B cell (primary cell): ENCODE measurements at regions not wholly inside any gene's neighbourhood (a gene's known extent, or its start where the extent isn't known, plus 50 kb on each side); places are given as distances from the start of the nearest gene placed in this dataset.

Experiments used
- ATAC-seq: fragments of 200-7000 bp; cut with Tn5 transposase; one replicate; pipeline ENCODE4 v1.10.0; 2021; ENCODE audit warnings: low read depth, mild to moderate bottlenecking, moderate number of reproducible peaks, moderate library complexity
- CTCF ChIA-PET: fragments of 350-600 bp; sonication (Branson Sonifier 250); formaldehyde crosslinking; loops from one replicate; lab custom pipeline; 2021; ENCODE audit warnings: antibody characterized with exemption, inconsistent platforms; lab: Charles Lee
- POLR2A ChIA-PET: fragments of 350-600 bp; sonication (Branson Sonifier 250); formaldehyde crosslinking; loops from one replicate; lab custom pipeline; 2021; ENCODE audit warnings: antibody characterized with exemption; lab: Charles Lee
- DNase-seq: peaks from one replicate; pipeline ENCODE4 v3.0.0; 2013
- H2AFZ ChIP-seq: 2 replicates; pipeline ENCODE4 v1.6.1; 2012; ENCODE audit warnings: mild to moderate bottlenecking, low read depth, low read length; ENCODE audit not compliant: insufficient read depth, poor library complexity, severe bottlenecking
- H3K27ac ChIP-seq, 2 donors: 1 replicate in 1 of 2; 2 replicates in 1 of 2; pipeline ENCODE4 v1.5.1; 2012 to 2013; ENCODE audit warnings: low read length in 2 of 2, mild to moderate bottlenecking in 2 of 2, moderate library complexity in 1 of 2
- H3K27me3 ChIP-seq, 4 experiments: fragments of 200-600 bp in 1 of 4; sonication (generic) in 1 of 4; replicated peaks in 1 of 4; 1 replicate in 2 of 4; 2 replicates in 2 of 4; pipeline versions ENCODE4 v1.6.1 to v1.7.0; 2013 to 2016; ENCODE audit warnings: low read length in 3 of 4, mild to moderate bottlenecking in 2 of 4, mixed read lengths in 1 of 4, moderate library complexity in 1 of 4; ENCODE audit not compliant: insufficient read depth in 4 of 4, control insufficient read depth in 3 of 4; ENCODE audit errors: control extremely low read depth in 1 of 4
- H3K36me3 ChIP-seq, 2 experiments: replicated peaks in 1 of 2; 1 replicate in 1 of 2; 2 replicates in 1 of 2; pipeline versions ENCODE4 v1.6.1 to v1.7.1; 2013; ENCODE audit warnings: low read length in 1 of 2; ENCODE audit not compliant: insufficient read depth in 2 of 2, control insufficient read depth in 1 of 2; ENCODE audit errors: control extremely low read depth in 1 of 2, extremely low read depth in 1 of 2
- H3K4me1 ChIP-seq, 2 donors: fragments of 200-600 bp in 1 of 2; sonication (generic) in 1 of 2; 1 replicate in 1 of 2; 2 replicates in 1 of 2; pipeline versions ENCODE4 v1.5.1 to v1.6.1; 2013 to 2017; ENCODE audit warnings: low read length in 2 of 2; ENCODE audit not compliant: control insufficient read depth in 2 of 2, insufficient read depth in 2 of 2
- H3K4me2 ChIP-seq: replicated peaks from 2 replicates; pipeline ENCODE3; 2012; ENCODE audit warnings: mild to moderate bottlenecking, low read depth, low read length; ENCODE audit not compliant: poor library complexity, severe bottlenecking
- H3K4me3 ChIP-seq, 5 experiments: fragments of 200-600 bp in 1 of 5; sonication (generic) in 1 of 5; 1 replicate in 3 of 5; 2 replicates in 2 of 5; pipeline versions ENCODE4 v1.5.1 to v1.7.0; 2011 to 2016; ENCODE audit warnings: low read length in 4 of 5, mild to moderate bottlenecking in 4 of 5, low read depth in 2 of 5, control low read depth in 1 of 5, moderate library complexity in 1 of 5; ENCODE audit not compliant: insufficient read depth in 1 of 5; ENCODE audit errors: control extremely low read depth in 1 of 5, extremely low read depth in 1 of 5
- H3K79me2 ChIP-seq: fragments of 200-600 bp; sonication (generic); one replicate; pipeline ENCODE4 v1.6.0; 2016; ENCODE audit warnings: low read length; ENCODE audit not compliant: control insufficient read depth, insufficient read depth
- H3K9ac ChIP-seq: fragments of 200-600 bp; sonication (generic); 2 replicates; pipeline ENCODE4 v1.6.1; 2017; ENCODE audit warnings: mild to moderate bottlenecking, low read length, moderate library complexity
- H3K9me3 ChIP-seq, 3 donors: one replicate each; pipeline versions ENCODE4 v1.6.1 to v1.7.1; 2013; ENCODE audit warnings: low read length in 2 of 3; ENCODE audit not compliant: control insufficient read depth in 2 of 3, insufficient read depth in 1 of 3; ENCODE audit errors: control extremely low read depth in 1 of 3
- H4K20me1 ChIP-seq: 2 replicates; pipeline ENCODE4 v1.6.0; 2012; ENCODE audit warnings: mild to moderate bottlenecking, low read length; ENCODE audit not compliant: insufficient read depth, control insufficient read depth, poor library complexity, severe bottlenecking
- H3K27ac Mint-ChIP-seq: one replicate; pipeline ENCODE4 v1.8.0; 2021; ENCODE audit warnings: mixed read lengths
- H3K27me3 Mint-ChIP-seq: one replicate; pipeline ENCODE4 v1.8.0; 2021; ENCODE audit warnings: mixed read lengths
- H3K4me1 Mint-ChIP-seq: one replicate; pipeline ENCODE4 v1.8.0; 2021; ENCODE audit warnings: mixed read lengths
- H3K4me3 Mint-ChIP-seq: one replicate; pipeline ENCODE4 v1.8.0; 2021; ENCODE audit warnings: mixed read lengths
- H3K9me3 Mint-ChIP-seq: one replicate; pipeline ENCODE4 v1.8.0; 2022; ENCODE audit warnings: mixed read lengths; ENCODE audit not compliant: insufficient read depth
- EZH2 ChIP-seq: IDR thresholded peaks from 2 replicates; pipeline ENCODE4 v1.6.1; 2012; ENCODE audit warnings: borderline replicate concordance, low read depth, mild to moderate bottlenecking, moderate library complexity, low read length; ENCODE audit not compliant: insufficient read depth, poor library complexity, severe bottlenecking
- WGBS: methylation state at CpG from one replicate; pipeline ENCODE4 v1.1.5; 2013; ENCODE audit warnings: missing lambda C conversion rate; ENCODE audit not compliant: insufficient coverage; 5-methylcytosine and 5-hydroxymethylcytosine counted together
- intact Hi-C: fragments of 100-400 bp; cut with micrococcal nuclease; formaldehyde crosslinking; loops from one replicate; pipeline ENCODE4 v1.10.0; 2022
- TF ChIP-seq, protein P1 (sequence below): fragments of 200-600 bp; IDR thresholded peaks from one replicate; pipeline ENCODE4 v1.8.0; 2022; ENCODE audit warnings: antibody characterized with exemption, mild to moderate bottlenecking

DNA sequence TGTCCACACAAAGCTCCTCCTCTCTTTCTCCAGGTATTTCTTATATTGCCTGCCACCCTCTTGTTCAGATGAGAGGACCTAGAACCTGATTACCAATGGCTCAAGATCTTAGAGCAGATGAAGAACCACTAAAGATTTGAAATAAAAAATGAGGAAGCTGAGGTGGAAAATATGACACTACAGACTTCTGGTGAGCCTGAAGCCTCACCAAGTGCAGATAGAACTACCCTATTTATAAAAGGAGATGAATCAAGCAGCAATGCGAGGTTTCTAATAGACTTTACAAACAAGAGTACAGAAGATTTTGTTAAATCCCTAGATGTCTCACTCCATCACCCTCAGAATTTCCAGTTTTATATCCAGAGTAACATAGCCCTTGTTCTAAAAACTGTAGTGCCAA is 345.8 kb downstream of the TBC1D4 start:
- no peak for ATAC-seq
- Histone ChIP-seq H3K79me2 (no peaks in the 10 kb centered on the region), H3K27me3 (no peaks in the 10 kb centered on the region), H2AFZ (no peak overlapping the region), H3K9ac (no peak overlapping the region), H3K4me3 (no peak overlapping the region), H4K20me1 (no peaks in the 10 kb centered on the region), H3K36me3 (no peaks in the 10 kb centered on the region), H3K9me3 (peaks cover 0 to 2% (median 0%) of the 10 kb centered on the region in 3 donors), H3K27ac (no peak overlapping the region), H3K4me1 (no peaks in the 10 kb centered on the region), H3K4me2 (no peak overlapping the region)
- Mint-ChIP-seq H3K4me1 (no peaks in the 10 kb centered on the region), H3K9me3 (peaks cover 12% of the 10 kb centered on the region), H3K27me3 (no peaks in the 10 kb centered on the region), H3K4me3 (no peak overlapping the region), H3K27ac (no peak overlapping the region)
- DNase-seq: no peak
- ChIA-PET POLR2A (no interaction called here), CTCF (interaction anchor here (0.7 kb wide), 1 partner anchor 10 kb away, joined by 3 read pairs; no protein-coding TSS in a partner anchor)
- no peak for TF ChIP-seq EZH2
- TF ChIP-seq, protein P1, sequence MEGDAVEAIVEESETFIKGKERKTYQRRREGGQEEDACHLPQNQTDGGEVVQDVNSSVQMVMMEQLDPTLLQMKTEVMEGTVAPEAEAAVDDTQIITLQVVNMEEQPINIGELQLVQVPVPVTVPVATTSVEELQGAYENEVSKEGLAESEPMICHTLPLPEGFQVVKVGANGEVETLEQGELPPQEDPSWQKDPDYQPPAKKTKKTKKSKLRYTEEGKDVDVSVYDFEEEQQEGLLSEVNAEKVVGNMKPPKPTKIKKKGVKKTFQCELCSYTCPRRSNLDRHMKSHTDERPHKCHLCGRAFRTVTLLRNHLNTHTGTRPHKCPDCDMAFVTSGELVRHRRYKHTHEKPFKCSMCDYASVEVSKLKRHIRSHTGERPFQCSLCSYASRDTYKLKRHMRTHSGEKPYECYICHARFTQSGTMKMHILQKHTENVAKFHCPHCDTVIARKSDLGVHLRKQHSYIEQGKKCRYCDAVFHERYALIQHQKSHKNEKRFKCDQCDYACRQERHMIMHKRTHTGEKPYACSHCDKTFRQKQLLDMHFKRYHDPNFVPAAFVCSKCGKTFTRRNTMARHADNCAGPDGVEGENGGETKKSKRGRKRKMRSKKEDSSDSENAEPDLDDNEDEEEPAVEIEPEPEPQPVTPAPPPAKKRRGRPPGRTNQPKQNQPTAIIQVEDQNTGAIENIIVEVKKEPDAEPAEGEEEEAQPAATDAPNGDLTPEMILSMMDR: no peak
- WGBS: no CpG with 5 or more reads among the region's 1 CpG
- intact Hi-C loops: no loop called here

GRCh38 chr13:75135325-75135825 is 346.6 kb downstream of the TBC1D4 start:
- no peaks in the 10 kb centered on the region for H3K27me3 ChIP-seq
- no peaks in the 10 kb centered on the region for H3K4me1 Mint-ChIP-seq
- no peaks in the 10 kb centered on the region for H3K27me3 Mint-ChIP-seq
- H3K9me3 Mint-ChIP-seq: peaks cover 12% of the 10 kb centered on the region
- CTCF ChIA-PET: interaction anchor here (0.7 kb wide), 1 partner anchor 10 kb away, joined by 3 read pairs; no protein-coding TSS in a partner anchor
- ATAC-seq (no peak), DNase-seq (no peak)
- peaks cover 0 to 2% (median 0%) of the 10 kb centered on the region in 3 donors for H3K9me3 ChIP-seq
- H3K4me3 Mint-ChIP-seq: no peak overlapping the region
- POLR2A ChIA-PET: no interaction called here
- WGBS: 86% methylated on average over 4 of the region's 6 CpGs
- no peak overlapping the region for H2AFZ ChIP-seq
- H3K36me3 ChIP-seq: no peaks in the 10 kb centered on the region
- H3K27ac Mint-ChIP-seq: no peak overlapping the region
- no peak for TF ChIP-seq EZH2
- TF ChIP-seq, protein P1: no peak
- H3K79me2 ChIP-seq: no peaks in the 10 kb centered on the region
- H4K20me1 ChIP-seq: no peaks in the 10 kb centered on the region
- H3K4me1 ChIP-seq: no peaks in the 10 kb centered on the region
- H3K9ac ChIP-seq: no peak overlapping the region
- no peak overlapping the region for H3K4me3 ChIP-seq
- no peak overlapping the region for H3K27ac ChIP-seq
- H3K4me2 ChIP-seq: no peak overlapping the region
- intact Hi-C loops: no loop called here
